Upper lobe of left lung (tissue), 4 donors: ENCODE measurements at regions not wholly inside any gene's neighbourhood (a gene's known extent, or its start where the extent isn't known, plus 50 kb on each side); places are given as distances from the start of the nearest gene placed in this dataset.

ENCODE experiments used
- EP300 ChIP-seq, 4 donors: sonication (generic); formaldehyde crosslinking; IDR thresholded peaks; one replicate each; pipeline ENCODE4 v1.5.1; 2017; ENCODE audit warnings: antibody characterized with exemption in 4 of 4, control low read depth in 2 of 4
- POLR2AphosphoS5 ChIP-seq, 2 donors: sonication (generic); formaldehyde crosslinking; IDR thresholded peaks; one replicate each; pipeline ENCODE4 v1.5.1; 2017; ENCODE audit warnings: antibody characterized with exemption in 2 of 2
- TF ChIP-seq, protein P1 (sequence below), 6 experiments: fragments of 450-650 bp in 4 of 6; fragments of 200-600 bp in 2 of 6; sonication (generic) in 2 of 6; IDR thresholded peaks; one replicate each; pipeline ENCODE4 v1.5.1; 2016 to 2019; ENCODE audit warnings: antibody characterized with exemption in 6 of 6

DNA sequence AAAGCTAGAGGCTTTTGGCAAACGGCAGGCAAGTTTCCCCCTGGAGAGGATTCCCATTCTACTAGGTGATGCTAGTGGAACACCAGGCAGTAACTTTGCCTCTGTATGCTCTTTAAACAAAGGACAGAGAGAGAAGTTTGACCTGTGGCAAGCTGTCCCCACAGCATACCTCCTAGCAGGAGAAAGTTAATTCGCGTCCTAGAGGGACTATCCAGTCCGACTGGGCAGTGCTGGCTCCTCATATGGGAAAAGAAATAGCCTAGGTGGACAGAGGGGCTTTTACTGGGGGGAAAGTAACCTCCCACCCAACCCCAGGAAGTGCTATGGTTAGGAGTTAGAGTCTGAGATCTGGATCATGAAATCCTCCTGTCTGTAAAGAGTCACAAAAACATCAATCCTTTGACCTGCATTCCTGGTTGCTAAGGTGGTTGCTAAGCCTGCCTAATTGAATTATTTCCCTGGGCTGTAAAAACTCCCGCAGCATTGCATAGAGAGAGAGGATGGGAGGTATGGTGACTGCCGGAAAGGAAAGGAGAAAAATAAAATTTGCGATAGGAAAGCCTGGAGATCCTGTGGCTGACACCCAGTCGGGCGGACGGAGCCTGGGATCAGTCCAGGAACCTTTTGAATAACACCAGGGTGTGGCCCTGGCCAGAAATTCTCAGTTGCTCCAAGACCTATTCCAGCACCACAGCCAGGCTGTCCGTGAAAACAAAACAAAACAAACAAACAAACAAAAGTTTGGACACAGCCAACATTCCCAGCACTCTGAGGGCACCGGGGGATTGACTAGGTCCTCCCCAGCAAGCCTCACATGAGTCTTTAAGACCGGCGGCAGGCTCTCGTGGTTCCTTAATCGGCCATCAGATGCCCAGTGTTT lies 67.7 kb upstream of the ATP11B start:
- TF ChIP-seq, protein P1, sequence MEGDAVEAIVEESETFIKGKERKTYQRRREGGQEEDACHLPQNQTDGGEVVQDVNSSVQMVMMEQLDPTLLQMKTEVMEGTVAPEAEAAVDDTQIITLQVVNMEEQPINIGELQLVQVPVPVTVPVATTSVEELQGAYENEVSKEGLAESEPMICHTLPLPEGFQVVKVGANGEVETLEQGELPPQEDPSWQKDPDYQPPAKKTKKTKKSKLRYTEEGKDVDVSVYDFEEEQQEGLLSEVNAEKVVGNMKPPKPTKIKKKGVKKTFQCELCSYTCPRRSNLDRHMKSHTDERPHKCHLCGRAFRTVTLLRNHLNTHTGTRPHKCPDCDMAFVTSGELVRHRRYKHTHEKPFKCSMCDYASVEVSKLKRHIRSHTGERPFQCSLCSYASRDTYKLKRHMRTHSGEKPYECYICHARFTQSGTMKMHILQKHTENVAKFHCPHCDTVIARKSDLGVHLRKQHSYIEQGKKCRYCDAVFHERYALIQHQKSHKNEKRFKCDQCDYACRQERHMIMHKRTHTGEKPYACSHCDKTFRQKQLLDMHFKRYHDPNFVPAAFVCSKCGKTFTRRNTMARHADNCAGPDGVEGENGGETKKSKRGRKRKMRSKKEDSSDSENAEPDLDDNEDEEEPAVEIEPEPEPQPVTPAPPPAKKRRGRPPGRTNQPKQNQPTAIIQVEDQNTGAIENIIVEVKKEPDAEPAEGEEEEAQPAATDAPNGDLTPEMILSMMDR (IDR thresholded peaks at IDR 0.05), result no peak
- TF ChIP-seq EP300 (IDR thresholded peaks at IDR 0.05) (no peak), POLR2AphosphoS5 (IDR thresholded peaks at IDR 0.05) (no peak)
